22Rv1 (cell line): ENCODE measurements at regions not wholly inside any gene's neighbourhood (a gene's known extent, or its start where the extent isn't known, plus 50 kb on each side); places are given as distances from the start of the nearest gene placed in this dataset.

Experiments used
- CTCF ChIP-seq: fragments of 450-650 bp; IDR thresholded peaks from 2 replicates; pipeline ENCODE4 v1.5.1; 2017; ENCODE audit warnings: mild to moderate bottlenecking
- ZFX ChIP-seq: fragments of 450-650 bp; IDR thresholded peaks from 2 replicates; pipeline ENCODE4 v1.6.1; 2017; ENCODE audit warnings: antibody characterized with exemption, borderline replicate concordance

- TF ChIP-seq CTCF (no peak), ZFX (no peak)
Observed at GRCh38 chr6:113457751-113458150, 399.4 kb upstream of the MARCKS start.
